Lung (tissue), 11 donors: ENCODE measurements at regions not wholly inside any gene's neighbourhood (a gene's known extent, or its start where the extent isn't known, plus 50 kb on each side); places are given as distances from the start of the nearest gene placed in this dataset.
A peak's percentile ranks its signal among the peaks of the same experiment; 100 is the strongest.

Experiments used
- ATAC-seq: fragments of 200-7000 bp; cut with Tn5 transposase; one replicate; pipeline ENCODE4 v1.9.1; 2020; ENCODE audit warnings: moderate number of reproducible peaks; ENCODE audit not compliant: insufficient read depth, low FRiP score
- DNase-seq, 3 donors: peaks; one replicate each; pipeline ENCODE4 v3.0.0-alpha.2; 2013 to 2017
- H3K27ac ChIP-seq, 2 donors: one replicate each; pipeline ENCODE4 v1.5.1; 2013; ENCODE audit warnings: mild to moderate bottlenecking in 2 of 2, moderate library complexity in 2 of 2, control low read depth in 1 of 2, inconsistent platforms in 1 of 2, low read depth in 1 of 2, low read length in 1 of 2
- H3K27me3 ChIP-seq, 3 donors: one replicate each; pipeline ENCODE4 v1.5.1; 2013; ENCODE audit warnings: low read length in 2 of 3; ENCODE audit not compliant: control insufficient read depth in 3 of 3, insufficient read depth in 3 of 3
- H3K36me3 ChIP-seq, 4 donors: one replicate each; pipeline ENCODE4 v1.5.1; 2013; ENCODE audit warnings: low read length in 4 of 4, mild to moderate bottlenecking in 1 of 4, moderate library complexity in 1 of 4; ENCODE audit not compliant: control insufficient read depth in 4 of 4, insufficient read depth in 4 of 4
- H3K4me1 ChIP-seq, 5 donors: one replicate each; pipeline ENCODE4 v1.5.1; 2013; ENCODE audit warnings: low read length in 5 of 5, mild to moderate bottlenecking in 2 of 5, moderate library complexity in 1 of 5; ENCODE audit not compliant: control insufficient read depth in 5 of 5, insufficient read depth in 5 of 5
- H3K4me3 ChIP-seq: one replicate; pipeline ENCODE4 v1.5.1; 2013; ENCODE audit warnings: mild to moderate bottlenecking, control low read depth, moderate library complexity
- H3K9ac ChIP-seq, 2 donors: one replicate each; pipeline ENCODE4 v1.5.1; 2013; ENCODE audit warnings: low read length in 2 of 2, control low read depth in 1 of 2; ENCODE audit not compliant: insufficient read depth in 1 of 2
- H3K9me3 ChIP-seq, 4 donors: one replicate each; pipeline ENCODE4 v1.5.1; 2013; ENCODE audit warnings: low read length in 3 of 4, mild to moderate bottlenecking in 1 of 4, moderate library complexity in 1 of 4; ENCODE audit not compliant: control insufficient read depth in 4 of 4, insufficient read depth in 3 of 4
- WGBS, 2 donors: extraction: QIAGEN DNeasy Blood & Tissue Kit; methylation state at CpG; one replicate each; pipeline ENCODE4 v1.1.7; 2013; 5-methylcytosine and 5-hydroxymethylcytosine counted together
- TF ChIP-seq, protein P1 (sequence below): IDR thresholded peaks from 2 replicates; pipeline ENCODE4 v1.5.1; 2012; ENCODE audit warnings: mild to moderate bottlenecking; ENCODE audit errors: control extremely low read depth, extremely low read depth
- donor health status: control.
- donor health status: control.
- donor health status: Bipolar disorder and iron deficiency.
- donor health status: healthy.
- donor health status: DM: yes; HTN: yes; CAD: no.

DNA sequence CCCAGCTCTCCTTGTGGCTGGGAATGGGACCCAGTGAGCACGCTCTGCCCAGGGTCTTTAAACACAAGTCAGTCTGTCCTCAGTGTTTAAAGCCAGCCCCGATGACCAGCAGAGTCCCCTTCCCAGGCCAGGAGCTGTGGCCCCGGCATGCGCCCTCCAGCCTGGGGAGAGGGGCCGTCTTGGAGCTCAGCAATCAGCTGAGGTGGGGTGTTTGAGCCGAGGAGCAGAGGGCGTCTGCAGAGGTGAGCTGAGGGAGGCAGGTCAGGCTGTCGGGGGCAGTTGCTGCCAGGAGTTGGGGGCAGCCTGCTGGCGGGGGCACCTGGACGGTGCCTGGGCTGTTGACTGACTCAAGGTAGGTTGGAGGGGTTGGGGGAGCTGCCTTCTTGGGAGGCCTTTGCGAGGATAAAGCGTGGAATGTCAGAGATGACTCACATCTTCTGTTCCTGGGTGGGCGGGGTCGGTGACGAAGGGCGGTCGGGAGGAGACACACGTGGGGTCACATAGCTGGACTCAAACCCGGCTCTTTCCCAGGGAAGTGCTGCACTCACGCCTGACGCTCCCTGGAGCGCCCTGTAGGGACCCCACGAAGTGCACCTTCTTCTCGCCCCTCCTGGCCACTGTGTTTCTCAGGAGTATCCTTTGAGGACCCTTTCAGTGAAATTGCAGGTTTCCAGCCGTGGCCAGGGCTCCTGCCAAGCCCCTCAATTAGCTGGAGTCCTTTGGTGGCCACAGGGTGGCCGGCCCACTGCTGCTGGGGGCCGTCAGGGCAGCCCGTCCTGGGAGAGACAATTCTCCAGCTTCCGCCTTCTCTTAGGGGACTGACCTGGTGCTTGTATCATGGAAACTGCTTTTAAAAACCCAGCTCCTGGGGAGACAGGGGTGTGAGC is 86.2 kb downstream of the SIK1 start:
- no peaks in the 10 kb centered on the region for H3K9me3 ChIP-seq
- peaks cover 0 to 48% (median 24%) of the 10 kb centered on the region in 5 donors for H3K4me1 ChIP-seq
- WGBS, 2 donors, result 85 to 88% methylated on average over 29 of the region's 29 CpGs
- H3K9ac ChIP-seq, result no peak overlapping the region
- H3K27me3 ChIP-seq, result no peaks in the 10 kb centered on the region
- TF ChIP-seq, protein P1, sequence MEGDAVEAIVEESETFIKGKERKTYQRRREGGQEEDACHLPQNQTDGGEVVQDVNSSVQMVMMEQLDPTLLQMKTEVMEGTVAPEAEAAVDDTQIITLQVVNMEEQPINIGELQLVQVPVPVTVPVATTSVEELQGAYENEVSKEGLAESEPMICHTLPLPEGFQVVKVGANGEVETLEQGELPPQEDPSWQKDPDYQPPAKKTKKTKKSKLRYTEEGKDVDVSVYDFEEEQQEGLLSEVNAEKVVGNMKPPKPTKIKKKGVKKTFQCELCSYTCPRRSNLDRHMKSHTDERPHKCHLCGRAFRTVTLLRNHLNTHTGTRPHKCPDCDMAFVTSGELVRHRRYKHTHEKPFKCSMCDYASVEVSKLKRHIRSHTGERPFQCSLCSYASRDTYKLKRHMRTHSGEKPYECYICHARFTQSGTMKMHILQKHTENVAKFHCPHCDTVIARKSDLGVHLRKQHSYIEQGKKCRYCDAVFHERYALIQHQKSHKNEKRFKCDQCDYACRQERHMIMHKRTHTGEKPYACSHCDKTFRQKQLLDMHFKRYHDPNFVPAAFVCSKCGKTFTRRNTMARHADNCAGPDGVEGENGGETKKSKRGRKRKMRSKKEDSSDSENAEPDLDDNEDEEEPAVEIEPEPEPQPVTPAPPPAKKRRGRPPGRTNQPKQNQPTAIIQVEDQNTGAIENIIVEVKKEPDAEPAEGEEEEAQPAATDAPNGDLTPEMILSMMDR, result no peak
- ATAC-seq (no peak), DNase-seq (no peak)
- no peaks in the 10 kb centered on the region for H3K36me3 ChIP-seq
- H3K27ac ChIP-seq, result peak overlapping the region in 1 of 2 donors; percentile 17
- no peak overlapping the region for H3K4me3 ChIP-seq

DNA sequence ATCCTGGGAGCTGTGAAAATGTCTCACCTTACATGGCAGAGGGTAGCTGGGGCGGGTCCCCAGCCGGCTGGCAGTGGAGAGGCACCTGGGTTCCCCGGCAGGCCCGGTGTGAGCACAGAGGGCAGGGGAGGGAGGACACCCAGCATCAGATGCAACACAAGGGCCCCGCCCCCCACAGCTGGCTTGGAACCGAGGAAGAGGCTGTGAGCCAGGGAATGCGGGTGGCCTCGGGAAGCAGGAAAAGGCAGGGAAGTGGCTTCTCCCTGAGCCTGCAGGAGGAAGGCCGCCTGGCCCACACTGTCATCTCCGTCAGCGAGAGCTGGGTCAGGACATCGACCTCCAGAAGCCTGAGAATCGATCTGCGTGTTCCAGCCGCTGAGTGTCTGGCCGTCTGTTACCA is 87.3 kb downstream of the SIK1 start:
- H3K9me3 ChIP-seq, result no peaks in the 10 kb centered on the region
- ATAC-seq (no peak), DNase-seq (no peak)
- H3K4me3 ChIP-seq, result no peak overlapping the region
- WGBS, 2 donors, result 75 to 77% methylated on average over 16 of the region's 16 CpGs
- H3K27me3 ChIP-seq, result no peaks in the 10 kb centered on the region
- peak overlapping the region in 1 of 2 donors; percentile 2 for H3K27ac ChIP-seq
- no peak overlapping the region for H3K9ac ChIP-seq
- TF ChIP-seq, protein P1, result no peak
- H3K36me3 ChIP-seq, result no peaks in the 10 kb centered on the region
- peaks cover 0 to 38% (median 15%) of the 10 kb centered on the region in 5 donors for H3K4me1 ChIP-seq

DNA sequence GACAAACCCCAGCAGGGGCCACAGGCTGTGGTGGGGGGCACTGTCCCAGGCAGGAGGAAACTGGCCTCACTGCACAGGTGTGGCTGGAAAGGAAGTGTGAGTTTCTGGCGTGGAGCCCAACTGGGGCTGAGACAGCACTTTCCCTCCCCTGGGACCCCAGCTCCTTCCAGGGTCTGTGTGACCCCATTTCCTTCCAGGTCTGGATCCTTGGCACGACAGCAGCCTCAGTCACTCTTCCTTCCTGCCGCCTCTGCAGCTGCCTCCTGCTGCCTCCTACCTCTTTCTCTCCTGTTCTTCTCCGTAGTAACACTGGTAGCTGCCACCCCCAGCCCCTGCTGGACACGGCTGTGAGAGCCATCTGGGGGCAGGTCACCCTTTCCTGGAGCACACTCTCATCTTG is 88.0 kb downstream of the SIK1 start:
- H3K4me3 ChIP-seq, result no peak overlapping the region
- peak in 1 of 3 donors; percentile 64 for DNase-seq
- no peaks in the 10 kb centered on the region for H3K27me3 ChIP-seq
- H3K27ac ChIP-seq, result no peak overlapping the region
- 20 to 41% methylated on average over 5 of the region's 5 CpGs for WGBS, 2 donors
- no peak for ATAC-seq
- H3K36me3 ChIP-seq, result no peaks in the 10 kb centered on the region
- H3K4me1 ChIP-seq, result peaks cover under 1 to 39% (median 18%) of the 10 kb centered on the region in 5 donors
- H3K9ac ChIP-seq, result no peak overlapping the region
- H3K9me3 ChIP-seq, result no peaks in the 10 kb centered on the region
- TF ChIP-seq, protein P1, result no peak
